NB4 (cell line): ENCODE measurements at regions not wholly inside any gene's neighbourhood (a gene's known extent, or its start where the extent isn't known, plus 50 kb on each side); places are given as distances from the start of the nearest gene placed in this dataset.
A peak's percentile ranks its signal among the peaks of the same experiment; 100 is the strongest.
"Not testable (repeated sequence)": the region's sequence is repeated elsewhere in the genome, so short reads cannot be mapped to it uniquely, and the experiment has no call there.

Source experiments
- DNase-seq: peaks from one replicate; pipeline ENCODE4 v3.0.0; 2010; ENCODE audit warnings: low read depth
- H3K4me3 ChIP-seq: one replicate; pipeline ENCODE4 v1.5.1; 2011; ENCODE audit warnings: mild to moderate bottlenecking, low read depth, low read length, moderate library complexity
- MYC ChIP-seq: IDR thresholded peaks from 2 replicates; pipeline ENCODE4 v1.6.1; 2011; ENCODE audit warnings: low read depth, low read length
- POLR2A ChIP-seq: IDR thresholded peaks from 2 replicates; pipeline ENCODE4 v1.6.1; 2011; ENCODE audit warnings: mild to moderate bottlenecking; ENCODE audit not compliant: insufficient read length; ENCODE audit errors: extremely low read depth
- TF ChIP-seq, protein P1 (sequence below): IDR thresholded peaks from 2 replicates; pipeline ENCODE4 v1.6.1; 2011; ENCODE audit warnings: low read depth, low read length
- TF ChIP-seq, protein P2 (sequence below): IDR thresholded peaks from one replicate; pipeline ENCODE4 v1.5.1; 2012; ENCODE audit warnings: low read depth, low read length

DNA sequence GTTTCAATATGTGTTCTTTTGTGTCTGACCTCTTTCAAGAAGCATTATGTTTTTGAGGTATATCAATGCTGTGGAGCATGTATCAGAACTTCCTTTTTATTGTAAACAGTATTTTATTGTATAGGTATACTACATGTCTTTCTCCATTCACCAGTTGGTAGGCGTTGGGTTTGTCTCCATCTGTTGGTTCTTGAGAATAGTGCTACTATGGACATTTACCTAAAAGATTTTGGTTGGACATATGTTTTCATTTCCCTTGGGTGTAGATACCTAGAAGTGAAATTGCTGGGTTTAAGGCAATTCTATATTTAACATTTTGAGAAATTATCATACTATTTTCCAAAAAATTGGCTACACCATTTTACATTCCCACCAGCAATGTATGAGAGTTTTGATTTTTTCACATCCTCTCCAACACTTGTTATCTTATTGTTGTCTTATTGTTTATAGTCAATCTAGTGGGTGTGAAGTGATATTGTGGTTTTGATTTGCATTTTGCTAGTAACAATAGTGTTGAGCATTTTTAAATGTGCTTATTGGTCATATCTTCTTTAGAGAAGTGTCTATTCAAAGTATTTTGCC lies 409.2 kb downstream of the IPO8 start:
- DNase-seq = peak; percentile 42
- H3K4me3 ChIP-seq = no peak overlapping the region
- no peak for TF ChIP-seq POLR2A
- TF ChIP-seq, protein P1, sequence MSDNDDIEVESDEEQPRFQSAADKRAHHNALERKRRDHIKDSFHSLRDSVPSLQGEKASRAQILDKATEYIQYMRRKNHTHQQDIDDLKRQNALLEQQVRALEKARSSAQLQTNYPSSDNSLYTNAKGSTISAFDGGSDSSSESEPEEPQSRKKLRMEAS = no peak
- TF ChIP-seq, protein P2, sequence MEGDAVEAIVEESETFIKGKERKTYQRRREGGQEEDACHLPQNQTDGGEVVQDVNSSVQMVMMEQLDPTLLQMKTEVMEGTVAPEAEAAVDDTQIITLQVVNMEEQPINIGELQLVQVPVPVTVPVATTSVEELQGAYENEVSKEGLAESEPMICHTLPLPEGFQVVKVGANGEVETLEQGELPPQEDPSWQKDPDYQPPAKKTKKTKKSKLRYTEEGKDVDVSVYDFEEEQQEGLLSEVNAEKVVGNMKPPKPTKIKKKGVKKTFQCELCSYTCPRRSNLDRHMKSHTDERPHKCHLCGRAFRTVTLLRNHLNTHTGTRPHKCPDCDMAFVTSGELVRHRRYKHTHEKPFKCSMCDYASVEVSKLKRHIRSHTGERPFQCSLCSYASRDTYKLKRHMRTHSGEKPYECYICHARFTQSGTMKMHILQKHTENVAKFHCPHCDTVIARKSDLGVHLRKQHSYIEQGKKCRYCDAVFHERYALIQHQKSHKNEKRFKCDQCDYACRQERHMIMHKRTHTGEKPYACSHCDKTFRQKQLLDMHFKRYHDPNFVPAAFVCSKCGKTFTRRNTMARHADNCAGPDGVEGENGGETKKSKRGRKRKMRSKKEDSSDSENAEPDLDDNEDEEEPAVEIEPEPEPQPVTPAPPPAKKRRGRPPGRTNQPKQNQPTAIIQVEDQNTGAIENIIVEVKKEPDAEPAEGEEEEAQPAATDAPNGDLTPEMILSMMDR = peak; percentile 27

DNA sequence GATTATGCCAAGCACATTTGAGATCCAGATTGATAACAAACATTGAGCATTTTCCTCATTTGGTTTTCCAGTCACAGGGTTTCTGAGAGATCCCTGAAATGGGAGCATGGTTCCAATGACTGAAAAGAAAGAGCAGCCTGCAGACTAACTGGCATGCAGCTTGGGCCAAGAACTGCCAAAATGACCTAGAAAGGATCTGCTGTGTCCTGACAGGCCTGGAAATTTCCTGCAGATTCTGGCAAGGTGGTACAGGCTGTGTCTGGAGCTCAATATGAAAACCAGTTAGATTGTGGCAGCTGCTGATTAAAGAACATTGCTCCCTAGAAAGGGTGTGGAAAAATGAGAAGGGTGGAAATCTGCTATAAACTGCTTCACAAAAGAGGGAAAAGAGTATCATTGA lies 417.3 kb downstream of the IPO8 start:
- TF ChIP-seq POLR2A = no peak
- no peak overlapping the region for H3K4me3 ChIP-seq
- no peak for DNase-seq

DNA sequence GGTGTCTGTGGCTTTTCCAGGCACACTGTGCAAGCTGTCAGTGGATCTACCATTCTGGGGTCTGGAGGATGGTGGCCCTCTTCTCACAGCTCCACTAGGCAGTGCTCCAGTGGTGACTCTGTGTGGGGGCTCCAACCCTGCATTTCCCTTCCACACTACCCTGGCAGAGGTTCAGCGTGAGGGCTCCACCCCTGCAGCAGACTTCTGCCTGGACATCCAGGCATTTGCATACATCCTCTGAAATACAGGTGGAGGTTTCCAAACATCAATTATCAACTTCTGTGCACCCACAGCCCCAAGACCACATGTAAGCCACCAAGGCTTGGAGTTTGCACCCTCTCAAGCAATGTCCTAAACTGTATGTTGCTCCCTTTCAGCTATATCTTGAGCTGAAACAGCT lies 423.2 kb downstream of the IPO8 start:
- DNase-seq, H3K4me3 ChIP-seq: not testable (repeated sequence)

DNA sequence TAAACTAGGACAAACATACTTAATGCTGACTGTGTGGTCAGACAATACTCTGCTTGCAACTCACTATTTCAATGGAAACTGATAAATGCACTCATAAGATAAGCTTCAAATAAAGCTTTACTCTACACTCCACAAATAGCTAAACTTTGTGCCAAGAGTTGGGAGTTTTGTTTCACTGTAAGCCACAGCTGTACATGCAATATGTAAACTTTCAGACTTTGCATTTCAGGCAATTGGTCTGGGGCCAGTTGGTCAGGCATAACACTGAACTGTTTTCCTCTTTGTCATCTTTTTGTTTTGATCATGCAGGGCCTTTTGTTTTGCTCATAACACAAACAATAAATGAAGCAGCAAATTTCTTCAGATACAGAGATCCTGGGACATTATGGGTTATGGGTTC lies 426.2 kb downstream of the IPO8 start:
- H3K4me3 ChIP-seq = no peak overlapping the region
- DNase-seq = no peak
- TF ChIP-seq, protein P2 = no peak
- TF ChIP-seq, protein P1 = no peak

DNA sequence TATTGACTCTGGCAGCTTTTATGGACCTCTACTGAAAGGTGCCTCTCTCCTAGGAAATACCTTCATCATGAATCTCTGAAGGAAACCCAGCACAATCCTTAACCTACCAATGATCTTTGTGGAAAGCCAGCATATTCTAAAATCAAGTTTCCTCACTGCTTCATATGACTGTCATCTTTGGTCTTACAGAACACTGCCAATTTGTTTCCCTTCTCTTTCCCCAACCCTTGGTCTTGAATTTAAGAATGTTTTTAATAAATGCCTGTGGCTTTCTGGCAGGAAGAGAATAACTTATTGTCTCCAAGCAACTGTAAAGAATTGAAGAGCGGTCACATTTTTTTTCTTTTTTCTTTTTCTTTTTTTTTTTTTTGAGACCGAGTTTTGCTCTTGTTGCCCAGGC lies 427.6 kb downstream of the IPO8 start:
- H3K4me3 ChIP-seq = no peak overlapping the region
- no peak for DNase-seq
- TF ChIP-seq POLR2A (no peak), MYC (no peak)
- TF ChIP-seq, protein P1 = no peak
- TF ChIP-seq, protein P2 = no peak

DNA sequence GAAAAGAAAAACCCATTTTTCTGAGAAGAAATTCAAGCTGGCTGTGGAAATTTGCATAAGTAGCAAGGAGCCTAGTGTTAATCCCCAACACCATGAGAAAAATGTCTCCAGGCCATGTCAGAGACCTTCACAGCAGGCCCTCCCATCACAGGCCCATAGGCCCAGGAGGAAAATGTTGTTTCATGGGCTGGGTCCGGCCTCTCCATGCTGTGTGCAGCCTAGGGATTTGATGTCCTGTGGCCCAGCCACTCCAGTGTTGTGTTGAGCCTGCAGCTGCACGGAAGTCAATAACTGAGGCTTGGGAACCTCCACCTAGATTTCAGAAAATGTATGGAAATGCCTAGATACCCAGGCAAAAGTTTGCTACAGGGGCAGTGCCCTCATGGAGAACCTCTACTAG lies 432.2 kb downstream of the IPO8 start:
- TF ChIP-seq, protein P1 = no peak
- no peak for TF ChIP-seq POLR2A
- TF ChIP-seq, protein P2 = no peak
- no peak for TF ChIP-seq MYC
- no peak for DNase-seq
- no peak overlapping the region for H3K4me3 ChIP-seq

DNA sequence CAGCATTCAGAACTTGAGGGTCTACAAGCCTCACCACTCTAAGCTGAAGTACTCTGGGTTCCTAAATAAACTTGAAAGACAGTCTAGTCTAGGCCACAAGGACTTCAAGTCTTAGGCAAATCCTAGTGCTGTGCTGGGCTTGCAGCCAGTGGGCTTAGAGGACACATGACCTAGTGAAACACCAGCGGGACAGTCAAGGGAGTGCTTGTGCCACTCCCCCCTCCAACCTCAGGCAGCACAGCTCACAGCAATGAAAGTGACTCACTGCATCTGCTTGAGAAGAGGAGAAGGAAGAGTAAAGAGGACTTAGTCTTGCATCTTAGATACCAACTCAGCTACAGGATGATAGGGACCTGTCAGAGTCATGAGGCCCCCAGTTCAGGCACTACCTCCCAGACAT lies 438.1 kb downstream of the IPO8 start:
- no peak overlapping the region for H3K4me3 ChIP-seq
- TF ChIP-seq, protein P1 = no peak
- no peak for TF ChIP-seq MYC
- TF ChIP-seq, protein P2 = no peak
- no peak for TF ChIP-seq POLR2A
- peak; percentile 3 for DNase-seq
